Urinary bladder (tissue), 3 donors: ENCODE measurements at regions not wholly inside any gene's neighbourhood (a gene's known extent, or its start where the extent isn't known, plus 50 kb on each side); places are given as distances from the start of the nearest gene placed in this dataset.
"Not testable (repeated sequence)": the region's sequence is repeated elsewhere in the genome, so short reads cannot be mapped to it uniquely, and the experiment has no call there.

Experiments used
- DNase-seq: peaks from one replicate; pipeline ENCODE4 v3.0.0-alpha.2; 2015; ENCODE audit errors: extremely low spot score
- H3K27ac ChIP-seq: one replicate; pipeline ENCODE4 v1.5.1; 2013; ENCODE audit warnings: low read depth, mild to moderate bottlenecking, moderate library complexity
- H3K36me3 ChIP-seq: one replicate; pipeline ENCODE4 v1.6.1; 2013; ENCODE audit warnings: mild to moderate bottlenecking, moderate library complexity; ENCODE audit not compliant: insufficient read depth
- H3K4me1 ChIP-seq: one replicate; pipeline ENCODE4 v1.6.1; 2013; ENCODE audit warnings: mild to moderate bottlenecking, moderate library complexity; ENCODE audit not compliant: insufficient read depth
- H3K4me3 ChIP-seq: one replicate; pipeline ENCODE4 v1.5.1; 2013; ENCODE audit warnings: low read depth, low read length
- WGBS: extraction: QIAGEN DNeasy Blood & Tissue Kit; methylation state at CpG from one replicate; pipeline ENCODE4 v1.1.7; 2013; 5-methylcytosine and 5-hydroxymethylcytosine counted together
- donor health status: healthy with polysubstance abuse.
- donor health status: healthy.

DNA sequence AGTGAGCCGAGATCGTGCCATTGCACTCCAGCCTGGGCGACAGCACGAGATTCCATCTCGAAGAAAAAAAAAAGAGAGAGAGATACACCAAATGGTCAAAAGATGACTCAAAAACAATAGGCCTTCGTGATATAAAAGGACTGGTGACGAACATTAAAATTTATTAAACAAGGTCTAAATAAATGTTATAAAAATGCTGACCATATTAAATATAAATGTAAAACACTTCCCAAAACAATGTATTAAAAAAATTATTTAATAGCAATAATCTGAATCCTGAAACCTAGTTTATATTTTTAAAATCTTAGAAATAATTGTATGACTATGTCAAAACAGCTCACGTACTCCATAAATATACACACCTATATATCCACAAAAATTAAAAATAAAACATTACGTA is 247.6 kb downstream of the SETD4 start:
- DNase-seq, result no peak
- no peak overlapping the region for H3K4me3 ChIP-seq
- 97% methylated on average over 9 of the region's 9 CpGs for WGBS
- H3K27ac ChIP-seq, result no peak overlapping the region
- no peaks in the 10 kb centered on the region for H3K4me1 ChIP-seq
- H3K36me3 ChIP-seq, result no peaks in the 10 kb centered on the region

DNA sequence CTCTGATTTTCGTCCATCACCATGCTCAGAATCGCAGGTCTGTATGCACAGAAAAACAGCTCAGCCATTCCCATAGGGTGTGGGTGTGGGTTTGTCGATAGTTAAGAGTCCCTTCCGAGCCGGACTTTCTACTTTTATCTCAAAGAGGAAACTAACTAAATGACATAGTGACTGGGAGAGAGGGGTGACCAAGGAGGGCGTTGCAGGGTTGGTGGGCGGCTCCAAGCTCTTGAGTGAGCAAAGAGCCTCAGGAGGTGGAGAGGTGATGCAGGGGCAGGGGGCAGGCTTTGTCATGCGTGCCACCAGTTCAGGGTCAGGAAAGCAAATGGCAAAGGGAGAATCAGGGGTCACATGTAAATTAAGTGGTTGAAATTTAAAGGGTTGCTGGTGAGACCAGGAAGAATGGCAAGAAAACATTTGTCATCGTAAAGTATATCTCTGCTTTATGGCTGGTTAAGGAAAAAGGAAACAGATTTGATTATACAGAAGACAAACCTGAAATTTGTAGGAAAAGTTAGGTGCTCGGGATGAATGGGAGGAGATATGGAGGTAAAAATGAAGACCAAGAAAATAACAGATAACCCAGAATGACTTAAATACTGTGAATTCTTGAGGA is 249.0 kb downstream of the SETD4 start:
- DNase-seq, result no peak
- Histone ChIP-seq H3K4me3 (no peak overlapping the region), H3K36me3 (no peaks in the 10 kb centered on the region), H3K4me1 (no peaks in the 10 kb centered on the region), H3K27ac (no peak overlapping the region)
- WGBS, result 83% methylated on average over 10 of the region's 10 CpGs

DNA sequence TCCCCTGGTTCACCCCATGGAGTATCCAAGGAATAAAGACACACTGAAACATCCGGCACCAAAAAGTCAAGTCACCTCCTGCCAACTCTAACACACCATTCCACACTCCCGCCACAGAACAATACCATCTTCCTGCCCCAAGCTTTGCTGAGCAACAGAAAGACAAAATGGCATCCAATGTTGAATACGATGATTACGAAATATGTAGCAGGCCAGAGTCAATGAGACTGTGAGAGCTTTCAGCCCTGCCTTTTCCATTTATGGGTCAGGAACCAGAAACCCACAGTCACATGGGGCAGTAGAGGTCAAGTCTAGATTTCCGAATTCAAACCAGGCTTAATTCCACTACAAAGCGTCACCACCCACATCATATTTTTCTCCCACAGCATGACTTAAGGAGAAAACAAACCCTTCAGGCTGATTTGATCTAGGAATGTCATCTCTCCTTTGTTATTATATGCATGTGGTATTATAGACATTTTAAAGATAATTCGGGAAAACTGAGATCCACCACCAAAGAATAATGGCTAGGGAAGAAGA is 249.8 kb downstream of the SETD4 start:
- Histone ChIP-seq H3K36me3 (no peaks in the 10 kb centered on the region), H3K4me1 (no peaks in the 10 kb centered on the region), H3K27ac (no peak overlapping the region), H3K4me3 (no peak overlapping the region)
- 87% methylated on average over 7 of the region's 7 CpGs for WGBS
- no peak for DNase-seq

DNA sequence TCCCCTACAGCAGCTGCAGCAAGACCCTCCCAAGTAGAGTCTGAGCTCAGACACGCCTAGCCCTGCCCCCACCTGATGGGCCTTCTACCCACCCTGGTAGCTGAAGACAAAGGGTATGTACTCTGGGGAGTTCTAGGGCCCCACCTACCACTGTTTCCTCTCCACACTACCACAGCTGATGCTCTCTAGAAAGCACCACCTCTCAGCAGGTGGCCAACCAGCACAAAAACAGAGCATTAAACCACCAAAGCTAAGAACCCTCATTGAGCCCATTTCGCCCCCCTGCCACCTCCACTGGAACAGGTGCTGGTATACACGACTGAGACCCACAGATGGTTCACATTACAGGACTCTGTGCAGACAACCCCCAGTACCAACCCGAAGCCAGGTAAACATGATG is 258.9 kb downstream of the SETD4 start:
- Histone ChIP-seq H3K36me3 (no peaks in the 10 kb centered on the region), H3K4me1 (no peaks in the 10 kb centered on the region), H3K27ac (no peak overlapping the region), H3K4me3 (no peak overlapping the region)
- WGBS, result 86% methylated on average over 4 of the region's 4 CpGs
- no peak for DNase-seq

DNA sequence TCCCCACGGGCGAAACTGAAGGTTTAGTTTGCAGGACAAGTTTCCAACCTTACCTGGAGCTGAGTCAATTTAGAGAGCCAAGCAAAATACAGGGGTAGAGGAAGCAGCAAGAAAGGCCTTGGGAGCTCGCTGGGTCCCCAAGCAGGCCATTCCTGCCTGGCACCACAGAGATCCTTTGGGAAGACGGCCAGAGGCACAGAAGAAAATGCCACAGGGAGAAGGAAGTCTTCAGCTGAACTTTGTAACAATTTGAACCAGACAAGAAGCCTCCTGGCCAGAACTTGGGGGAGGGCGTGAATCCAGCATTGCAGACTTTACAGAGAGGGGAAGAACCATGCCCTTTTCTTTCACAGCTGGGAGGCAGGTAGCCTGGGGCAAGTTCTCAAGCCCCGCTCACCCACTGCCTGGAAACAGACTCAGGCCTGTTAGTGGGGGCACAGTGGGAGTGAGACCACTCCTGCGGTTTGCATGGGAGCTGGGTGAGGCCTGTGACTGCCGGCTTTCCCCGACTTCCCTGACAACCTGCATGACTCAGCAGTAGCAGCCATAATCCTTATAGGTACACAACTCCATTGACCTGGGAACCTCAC is 259.4 kb downstream of the SETD4 start:
- 90% methylated on average over 9 of the region's 9 CpGs for WGBS
- H3K36me3 ChIP-seq, H3K4me1 ChIP-seq, H3K27ac ChIP-seq, H3K4me3 ChIP-seq, DNase-seq: not testable (repeated sequence)

DNA sequence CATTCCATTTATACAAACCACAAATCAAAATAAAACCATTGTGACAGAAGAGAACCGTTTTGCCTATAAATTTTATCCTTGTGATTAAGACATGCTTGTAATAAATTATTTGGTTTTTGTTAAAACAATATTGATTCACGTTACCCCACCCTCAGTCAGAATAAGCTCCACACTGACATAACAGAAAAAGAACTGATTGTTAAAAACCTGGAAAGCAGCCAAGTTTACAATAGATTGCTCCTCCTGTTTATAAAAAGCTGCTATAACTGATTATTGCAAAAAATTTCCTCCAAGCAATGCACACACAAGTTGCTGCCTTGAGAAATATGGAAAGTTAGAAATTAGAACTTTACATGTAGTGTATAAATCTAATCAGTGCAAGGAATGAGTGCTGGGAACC is 263.5 kb downstream of the SETD4 start:
- Histone ChIP-seq H3K36me3 (no peaks in the 10 kb centered on the region), H3K27ac (no peak overlapping the region), H3K4me3 (no peak overlapping the region), H3K4me1 (no peaks in the 10 kb centered on the region)
- 11% methylated on average over 2 of the region's 2 CpGs for WGBS
- DNase-seq, result no peak

DNA sequence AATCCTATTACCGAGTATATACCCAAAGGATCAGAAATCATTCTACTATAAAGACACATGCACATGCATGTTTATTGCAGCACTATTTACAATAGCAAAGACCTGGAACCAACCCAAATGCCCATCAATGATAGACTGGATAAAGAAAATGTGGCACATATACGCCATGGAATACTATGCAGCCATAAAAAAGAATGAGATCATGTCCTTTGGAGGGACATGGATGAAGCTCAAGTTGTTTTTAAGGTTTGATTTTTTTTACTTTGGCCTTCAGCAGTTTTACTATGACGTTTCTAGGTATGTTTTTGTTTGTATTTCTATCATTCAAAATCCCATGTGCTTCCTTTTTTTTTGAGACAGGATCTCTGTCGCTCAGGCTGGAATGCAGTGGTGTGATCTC is 265.8 kb downstream of the SETD4 start:
- WGBS, result 89% methylated on average over 4 of the region's 4 CpGs
- H3K36me3 ChIP-seq, DNase-seq, H3K4me1 ChIP-seq, H3K4me3 ChIP-seq, H3K27ac ChIP-seq: not testable (repeated sequence)

DNA sequence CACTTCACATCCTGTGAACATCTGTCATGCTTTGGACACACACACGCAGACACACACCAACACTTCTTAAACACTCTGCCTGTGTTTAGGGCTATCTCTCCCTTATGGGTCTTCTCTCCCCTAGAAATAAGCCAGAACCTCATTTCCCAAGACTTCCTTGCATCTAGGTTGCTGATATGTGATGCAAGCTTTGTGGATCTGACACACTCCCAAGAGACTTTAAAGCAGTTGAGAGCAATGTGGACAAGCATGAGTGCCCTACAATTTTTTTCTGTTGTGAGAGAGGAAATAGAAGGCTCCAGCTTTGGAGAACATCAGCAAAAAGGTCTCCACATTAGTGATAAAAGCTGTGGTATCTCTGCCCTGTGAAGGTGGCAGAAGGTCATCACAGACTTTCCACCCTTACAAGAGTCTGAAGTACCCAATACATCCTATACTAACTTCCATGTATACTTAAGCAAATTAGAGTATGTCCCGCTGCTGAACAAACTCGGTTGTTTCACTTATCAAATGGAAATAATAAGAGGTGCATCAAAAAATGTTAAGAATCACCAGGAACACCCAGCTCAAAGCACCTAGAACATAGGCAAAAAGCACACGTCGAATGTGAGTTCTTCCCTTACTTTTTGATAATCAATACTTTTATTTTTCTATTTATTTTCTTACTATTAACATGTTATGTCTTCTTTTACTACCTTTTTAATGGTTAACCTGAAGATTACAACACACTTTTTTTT is 267.6 kb downstream of the SETD4 start:
- Histone ChIP-seq H3K27ac (no peak overlapping the region), H3K4me1 (no peaks in the 10 kb centered on the region), H3K36me3 (no peaks in the 10 kb centered on the region), H3K4me3 (no peak overlapping the region)
- DNase-seq, result no peak
- WGBS, result 94% methylated on average over 5 of the region's 5 CpGs

DNA sequence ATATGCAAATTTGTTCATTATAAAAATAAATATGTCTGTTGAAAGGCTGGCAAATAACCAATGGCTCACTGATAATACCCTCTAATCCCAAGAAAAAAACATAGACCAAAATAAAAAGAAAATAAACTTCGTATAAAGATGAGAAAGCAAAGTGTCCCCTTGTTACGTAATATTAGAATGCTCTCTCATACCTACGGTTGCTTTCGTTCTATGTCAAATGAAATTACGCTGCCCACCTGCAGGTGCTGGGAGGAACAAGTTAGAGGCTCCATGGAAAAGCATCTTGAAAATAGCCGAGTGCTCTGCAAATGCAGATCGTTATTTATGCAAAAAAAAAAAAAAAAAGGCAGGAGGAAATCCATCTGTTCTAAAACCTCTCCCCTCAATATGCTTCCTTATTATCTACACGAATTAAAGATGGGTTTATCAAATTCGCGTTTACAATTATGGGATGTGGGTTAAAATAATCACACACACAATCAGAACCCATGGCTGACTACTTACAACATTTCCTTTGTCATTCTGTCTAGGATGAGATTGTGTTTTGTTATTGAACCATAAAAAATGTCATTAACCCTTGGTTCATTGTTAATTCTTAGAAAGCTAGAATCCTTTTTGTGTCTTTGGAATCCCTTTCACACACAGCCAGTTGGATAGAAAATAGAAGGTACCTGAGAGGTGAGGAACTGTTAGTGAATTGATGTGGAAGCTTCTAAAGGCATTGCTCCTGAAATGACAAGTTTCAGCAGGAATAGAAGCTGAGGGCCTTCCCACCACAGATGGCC is 268.6 kb downstream of the SETD4 start:
- no peak for DNase-seq
- no peak overlapping the region for H3K27ac ChIP-seq
- 71% methylated on average over 10 of the region's 10 CpGs for WGBS
- no peaks in the 10 kb centered on the region for H3K36me3 ChIP-seq
- no peaks in the 10 kb centered on the region for H3K4me1 ChIP-seq
- no peak overlapping the region for H3K4me3 ChIP-seq

DNA sequence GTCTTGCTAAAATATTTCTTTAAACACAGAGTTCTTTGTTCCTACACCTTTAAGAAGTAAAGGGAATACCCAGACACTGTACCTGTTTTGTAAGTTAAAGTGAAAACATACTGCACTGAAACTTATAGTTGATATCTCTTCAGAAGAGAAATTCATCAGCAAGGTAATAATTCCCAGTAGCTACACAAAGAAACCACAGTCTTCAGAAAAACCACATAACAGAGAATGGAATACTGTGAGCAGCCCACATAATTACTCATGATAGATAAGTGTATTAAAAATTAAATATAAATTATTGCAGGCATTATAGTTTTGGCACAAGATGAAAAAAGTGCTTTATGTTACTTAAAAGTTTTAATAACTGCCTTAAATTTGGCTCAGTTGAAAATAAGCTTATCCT is 276.6 kb downstream of the SETD4 start:
- Histone ChIP-seq H3K36me3 (no peaks in the 10 kb centered on the region), H3K4me1 (no peaks in the 10 kb centered on the region), H3K27ac (no peak overlapping the region), H3K4me3 (no peak overlapping the region)
- no peak for DNase-seq

DNA sequence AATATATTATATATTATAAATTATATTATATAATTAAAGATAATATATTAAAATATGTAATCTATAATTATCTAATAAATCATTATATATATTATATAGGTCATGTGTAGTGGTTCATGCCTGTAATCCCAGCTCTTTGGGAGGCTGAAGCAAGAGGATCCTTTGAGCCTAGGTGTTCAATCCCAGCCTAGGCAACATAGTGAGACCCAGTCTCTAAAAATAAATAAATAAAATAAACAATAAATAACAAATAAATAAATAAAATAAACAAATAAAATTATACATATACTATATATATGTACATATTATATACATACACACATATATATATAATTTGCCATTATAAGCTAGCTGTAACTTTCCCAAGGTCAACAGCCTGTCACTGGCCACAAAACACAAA is 277.7 kb downstream of the SETD4 start:
- Histone ChIP-seq H3K4me1 (no peaks in the 10 kb centered on the region), H3K4me3 (no peak overlapping the region), H3K36me3 (no peaks in the 10 kb centered on the region), H3K27ac (no peak overlapping the region)
- DNase-seq, result no peak

DNA sequence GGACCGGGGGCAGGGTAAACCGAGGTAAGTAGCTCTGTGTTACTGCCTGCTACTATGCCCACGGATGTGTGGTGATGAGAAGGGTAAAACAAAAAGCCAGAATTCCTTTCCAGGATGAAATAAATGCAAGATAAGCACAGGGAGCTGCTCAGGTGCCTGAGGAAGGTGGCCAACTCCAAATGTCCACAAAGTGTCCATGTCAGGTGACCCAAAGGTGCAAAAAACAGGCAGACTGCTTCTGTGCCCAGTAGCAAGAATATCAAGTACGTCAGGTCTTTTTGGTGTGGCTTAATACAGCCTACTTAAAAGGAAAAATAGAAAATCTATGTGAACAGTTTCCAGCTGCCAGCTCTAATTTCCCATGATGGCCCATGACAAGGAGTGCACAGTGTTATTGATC is 279.3 kb downstream of the SETD4 start:
- H3K4me3 ChIP-seq, result no peak overlapping the region
- no peaks in the 10 kb centered on the region for H3K36me3 ChIP-seq
- no peak for DNase-seq
- no peaks in the 10 kb centered on the region for H3K4me1 ChIP-seq
- WGBS, result 85% methylated on average over 4 of the region's 4 CpGs
- H3K27ac ChIP-seq, result no peak overlapping the region

DNA sequence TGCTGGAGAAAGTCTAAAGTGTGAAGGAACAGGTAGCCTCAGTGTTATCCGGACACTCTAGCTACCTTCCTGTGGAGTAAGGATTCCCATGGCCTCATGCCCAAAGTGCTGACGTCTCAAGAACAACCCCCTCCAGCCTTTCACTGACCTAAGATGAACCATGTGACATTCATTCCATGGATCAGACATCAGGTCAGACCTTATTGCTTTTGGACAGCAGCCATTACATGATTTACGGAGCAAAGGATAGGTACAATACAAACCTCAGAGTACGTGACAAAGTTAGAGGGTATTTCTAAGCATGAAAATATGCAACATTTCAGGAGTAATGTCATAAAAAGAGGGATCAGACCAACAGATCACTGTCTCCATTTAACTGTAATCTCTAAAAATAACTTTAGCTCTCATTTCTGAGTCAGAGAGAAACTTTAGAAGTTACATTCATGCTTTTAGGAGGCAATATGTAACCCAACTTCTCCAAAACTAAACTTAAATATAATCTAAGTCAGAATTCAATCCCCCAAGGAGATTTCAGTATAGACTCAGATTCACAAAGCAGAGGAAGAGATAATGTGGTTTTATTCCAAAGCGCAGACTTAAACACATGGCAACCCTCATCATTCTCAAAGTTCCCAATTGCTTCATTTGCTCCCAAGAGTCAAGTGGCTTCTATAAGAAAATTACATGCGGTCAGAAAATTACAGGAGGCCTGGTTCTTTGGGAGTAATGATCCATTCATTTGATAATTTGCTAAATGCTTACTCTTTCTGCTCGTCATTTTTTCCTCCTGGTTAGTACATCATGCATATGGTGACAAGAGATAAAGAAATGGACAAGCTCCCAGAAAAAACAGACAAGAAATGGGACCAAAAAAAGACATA is 280.4 kb downstream of the SETD4 start:
- Histone ChIP-seq H3K27ac (no peak overlapping the region), H3K36me3 (no peaks in the 10 kb centered on the region), H3K4me3 (no peak overlapping the region), H3K4me1 (no peaks in the 10 kb centered on the region)
- no peak for DNase-seq
- 56% methylated on average over 7 of the region's 7 CpGs for WGBS
